ENCODE measurements at regions not wholly inside any gene's neighbourhood (a gene's known extent, or its start where the extent isn't known, plus 50 kb on each side); places are given as distances from the start of the nearest gene placed in this dataset.

DNA sequence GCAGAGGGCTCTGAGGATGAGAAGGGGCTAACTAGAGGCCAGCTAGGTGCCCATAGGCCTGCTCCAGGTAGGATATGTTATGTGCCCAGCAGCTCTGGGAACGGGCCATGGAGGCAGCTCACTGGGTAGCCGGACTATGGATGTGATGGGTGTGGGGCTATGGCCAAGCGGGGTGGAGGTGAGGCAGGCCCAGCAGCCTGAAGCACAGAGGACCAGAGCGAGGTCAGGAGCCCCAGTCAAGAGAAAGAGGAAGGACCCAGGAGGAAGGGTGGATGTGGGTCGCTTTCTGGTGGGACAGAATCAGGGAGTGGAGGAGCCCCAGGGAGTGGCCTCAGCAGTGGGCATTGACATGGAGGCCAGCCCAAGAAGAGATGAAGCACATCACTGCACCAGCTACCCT, 117.9 kb upstream of the MLN start:
- DNase-seq: no peak

DNA sequence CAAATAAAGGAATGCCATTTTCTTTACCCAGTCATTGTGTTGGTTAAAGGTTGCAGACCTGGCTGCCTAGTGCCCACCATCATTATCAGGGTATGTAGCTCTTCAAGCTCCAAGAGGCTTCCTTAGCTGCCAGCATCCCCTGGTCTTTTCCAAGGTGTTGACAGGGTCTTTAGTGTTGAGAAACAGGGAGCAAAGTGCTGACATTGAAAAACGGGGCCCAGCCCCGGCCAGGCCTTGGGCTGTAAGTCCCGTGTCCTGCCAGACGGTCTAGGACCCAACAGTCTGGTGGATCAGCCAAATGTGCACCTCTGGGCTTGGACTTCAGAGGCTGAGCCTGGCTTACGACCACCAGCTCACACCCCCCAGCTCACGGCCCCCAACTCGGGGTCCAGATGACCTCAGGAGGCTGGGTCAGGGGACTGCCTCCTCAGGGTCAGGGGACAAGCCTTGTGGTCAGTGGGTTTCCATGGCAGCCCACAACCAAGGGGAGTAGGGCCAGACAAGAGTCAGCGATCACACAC, 114.4 kb upstream of the MLN start:
- DNase-seq: no peak

DNA sequence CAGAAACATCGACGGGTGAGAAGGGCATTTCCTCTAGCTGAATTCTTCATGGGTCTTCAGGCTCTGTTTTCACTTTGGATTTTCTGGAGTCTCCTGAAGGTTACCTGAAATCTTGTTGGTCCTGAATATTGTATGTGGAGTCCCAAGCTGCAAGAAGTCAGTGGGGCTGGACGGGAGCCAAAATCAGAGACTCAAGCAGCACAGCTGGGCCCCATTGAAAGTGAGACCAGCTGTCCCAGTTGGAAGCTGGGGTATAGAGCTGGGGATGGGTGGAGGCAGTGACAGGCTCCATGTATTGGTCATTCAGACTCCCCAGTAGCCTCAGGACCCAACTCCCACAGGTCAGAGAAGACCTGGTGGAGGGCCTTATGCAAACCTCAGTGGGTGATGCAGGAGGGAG, 111.3 kb upstream of the MLN start:
- DNase-seq: no peak

DNA sequence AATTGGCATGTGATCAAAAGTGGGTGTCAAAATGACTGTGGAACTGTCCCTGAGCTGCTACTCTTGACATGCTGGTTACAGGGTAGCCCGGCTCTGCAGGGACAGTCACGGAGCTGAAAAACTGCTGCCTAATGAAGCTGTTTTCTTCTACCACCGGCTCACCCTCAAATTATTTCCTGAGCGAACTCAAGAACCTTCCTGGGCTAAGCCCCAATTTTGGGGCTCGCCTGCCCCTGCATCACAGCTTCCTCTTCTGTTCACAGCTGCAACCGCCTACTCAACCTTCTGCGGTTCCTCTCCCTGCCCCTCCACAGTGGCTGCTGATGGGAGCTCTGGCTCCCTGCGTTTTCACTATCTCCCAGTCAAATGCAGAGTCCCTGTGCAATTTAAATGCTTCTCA, 110.8 kb upstream of the MLN start:
- DNase-seq: no peak

DNA sequence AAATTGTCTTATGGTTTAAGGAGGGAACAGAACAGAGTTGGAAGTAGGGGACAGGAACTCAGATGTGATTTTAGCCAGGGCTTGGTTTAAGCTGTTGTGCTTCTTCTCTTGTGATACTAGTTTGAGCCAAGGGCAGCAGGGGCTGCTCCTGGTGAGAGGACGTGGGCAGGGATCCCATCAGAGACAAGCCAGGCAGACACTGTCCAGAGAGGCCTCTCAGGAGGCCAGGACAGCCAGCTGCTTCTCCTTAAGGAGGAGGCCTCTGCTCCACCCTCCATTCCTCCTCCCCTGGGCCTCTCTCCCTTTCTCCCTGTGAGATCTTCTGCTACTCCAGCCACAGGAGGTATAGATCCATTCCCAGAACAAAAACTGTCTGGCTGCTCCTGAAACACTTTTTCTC, 108.4 kb upstream of the MLN start:
- DNase-seq: no peak

DNA sequence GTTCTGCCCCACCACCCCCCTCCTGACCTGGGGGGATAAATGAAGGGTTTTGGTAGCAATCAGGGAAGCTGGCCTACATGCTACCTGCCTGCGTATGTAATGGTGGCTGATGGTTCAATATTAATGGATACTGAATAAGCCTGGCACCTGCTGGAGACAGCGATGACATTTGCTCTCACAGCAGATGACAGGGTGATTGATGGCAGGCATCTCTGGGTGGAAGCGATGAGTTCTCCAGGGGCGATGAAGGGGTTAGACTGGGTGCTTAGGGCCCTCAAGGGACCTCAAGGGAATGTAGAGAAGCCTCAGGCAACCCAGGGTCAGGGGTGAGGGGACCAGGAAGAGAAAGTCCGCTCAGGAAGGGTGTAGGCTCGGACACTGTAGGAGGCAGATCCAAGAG, 107.7 kb upstream of the MLN start:
- DNase-seq: no peak

DNA sequence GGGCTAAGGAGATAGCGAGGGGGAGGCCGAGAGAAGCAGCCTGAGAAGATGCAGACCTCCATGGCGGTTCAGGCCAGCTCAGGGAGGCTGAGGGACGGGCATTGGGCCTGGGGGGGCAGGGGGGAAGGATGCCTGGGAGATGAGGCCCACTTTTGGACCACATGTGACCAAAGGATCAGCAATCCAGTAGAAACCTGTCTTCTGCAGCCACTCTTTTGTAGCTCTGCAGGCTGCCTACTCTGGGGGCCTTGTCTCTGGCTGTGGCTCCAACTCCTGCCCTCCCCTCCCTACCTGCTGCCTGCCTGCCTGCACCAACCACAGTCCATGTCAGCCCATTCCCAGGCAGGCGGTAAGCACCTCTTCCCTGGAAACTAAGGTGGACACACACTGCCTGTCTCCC, 106.8 kb upstream of the MLN start:
- DNase-seq: no peak

DNA sequence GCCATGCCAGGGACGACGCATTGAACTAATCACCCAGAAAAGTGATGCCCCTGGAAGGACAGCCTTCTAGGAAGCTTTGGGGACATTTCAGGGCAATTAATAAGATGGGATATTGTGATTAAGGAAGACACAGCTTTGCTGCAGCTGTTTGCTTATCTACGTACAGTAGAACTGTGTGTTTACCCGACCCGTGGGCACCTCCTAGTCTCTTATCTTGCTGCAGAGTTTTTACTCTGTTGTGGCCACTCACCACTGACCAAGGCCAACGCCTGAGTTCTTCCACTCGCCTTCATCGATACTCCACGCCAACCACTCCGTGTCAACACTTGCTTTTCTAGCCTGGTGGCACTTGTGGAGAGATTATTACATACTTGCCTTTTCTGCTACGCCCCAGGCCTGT, 105.9 kb upstream of the MLN start:
- no peak for DNase-seq

DNA sequence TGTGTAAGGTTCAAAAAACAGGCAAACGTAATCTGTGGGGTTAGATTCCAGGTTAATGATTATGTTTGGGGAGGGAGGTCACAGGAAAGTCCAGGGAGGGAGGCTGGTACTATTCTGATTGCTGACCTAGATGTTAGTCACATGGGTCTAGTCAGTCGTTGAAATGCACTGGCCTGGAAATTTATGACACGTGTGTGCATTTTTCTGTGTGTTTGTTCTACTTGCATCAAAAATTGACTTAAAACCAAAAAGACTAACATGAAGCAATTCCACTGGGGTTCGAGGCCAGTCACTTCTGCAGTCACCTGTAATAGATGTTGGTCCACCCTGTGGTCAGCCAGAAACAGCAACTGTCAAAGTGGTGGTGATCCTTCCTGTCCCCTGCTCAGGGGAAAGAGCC, 104.2 kb upstream of the MLN start:
- DNase-seq: no peak

DNA sequence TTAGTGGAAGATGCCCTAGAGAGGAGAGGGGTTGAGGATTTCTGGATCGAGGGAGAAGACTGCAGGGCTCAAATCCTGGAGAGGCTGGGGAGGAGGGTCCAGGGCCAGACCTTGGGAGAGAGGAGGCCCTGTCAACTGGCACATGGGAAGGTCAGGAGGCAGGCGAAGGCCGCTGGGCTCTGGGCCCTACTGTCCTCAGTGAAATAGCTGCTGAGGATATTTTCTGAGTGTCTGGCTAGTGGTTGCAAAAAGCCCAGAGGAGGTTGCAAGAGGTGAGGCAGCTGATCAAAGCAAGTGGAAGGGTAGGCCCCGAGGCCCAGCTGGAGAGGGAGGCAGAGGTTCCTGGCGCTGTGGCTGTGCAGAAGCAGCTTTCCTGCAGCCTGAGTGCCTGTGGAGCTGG, 103.4 kb upstream of the MLN start:
- DNase-seq: no peak

DNA sequence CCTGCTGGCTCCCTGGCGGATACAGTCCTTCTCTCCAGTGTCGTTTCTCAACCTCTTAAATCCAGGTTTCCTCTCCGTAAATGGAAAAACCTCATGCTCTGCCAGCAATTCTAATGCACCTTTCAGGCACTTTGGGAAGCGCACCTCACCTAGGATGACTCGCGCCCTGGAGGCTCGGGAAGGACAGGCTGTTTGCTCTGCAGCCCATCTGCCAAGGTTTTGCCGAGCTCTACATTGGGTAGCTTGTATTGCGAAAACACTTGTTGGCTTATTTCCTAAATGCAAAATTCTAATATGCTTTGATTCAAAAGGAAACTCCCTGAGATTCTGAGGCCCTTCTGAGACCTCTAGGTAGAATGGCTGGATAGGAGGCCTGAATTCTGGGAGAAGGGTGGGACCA, 102.6 kb upstream of the MLN start:
- no peak for DNase-seq

DNA sequence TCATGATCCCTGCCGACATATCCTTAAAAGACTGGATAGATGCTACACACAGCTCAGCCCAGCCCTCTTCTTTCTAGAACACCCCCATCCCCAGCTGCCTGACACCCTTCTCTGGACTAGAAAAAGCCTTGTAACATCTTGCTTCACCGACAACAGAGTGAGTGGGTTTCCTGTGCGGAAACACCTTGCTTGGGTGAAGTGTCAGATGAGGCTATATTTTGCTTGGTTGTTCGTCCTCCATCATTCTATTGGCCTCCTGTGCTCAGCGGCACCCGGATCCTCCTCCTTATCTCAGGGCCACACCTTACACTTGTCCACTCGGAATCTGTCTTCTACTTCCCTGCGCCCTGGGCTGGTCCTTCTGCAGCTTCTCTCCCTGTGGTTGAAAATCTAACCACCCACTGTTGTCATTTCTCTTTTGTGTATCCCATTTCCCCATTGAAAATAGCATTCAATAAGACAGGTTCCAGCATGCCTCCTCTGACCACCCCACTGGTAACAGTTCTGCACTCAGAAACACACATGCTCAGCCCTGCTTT, 101.3 kb upstream of the MLN start:
- DNase-seq: no peak

DNA sequence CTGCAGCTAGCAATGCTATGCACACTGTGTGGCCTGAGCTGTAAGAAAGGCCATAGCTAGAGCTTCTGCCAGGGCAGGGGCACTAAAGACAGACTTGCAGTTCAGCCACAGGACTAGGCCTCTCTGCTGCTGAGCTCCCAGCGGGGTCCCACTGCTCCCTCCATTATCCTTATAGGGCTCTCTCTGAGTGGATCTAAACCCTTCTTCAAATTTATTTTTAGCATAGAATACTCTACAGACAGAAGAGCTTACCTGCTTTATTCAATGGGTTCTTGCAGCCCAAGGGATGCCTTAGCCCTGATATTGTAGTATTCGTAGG, 100.9 kb upstream of the MLN start:
- no peak for DNase-seq

DNA sequence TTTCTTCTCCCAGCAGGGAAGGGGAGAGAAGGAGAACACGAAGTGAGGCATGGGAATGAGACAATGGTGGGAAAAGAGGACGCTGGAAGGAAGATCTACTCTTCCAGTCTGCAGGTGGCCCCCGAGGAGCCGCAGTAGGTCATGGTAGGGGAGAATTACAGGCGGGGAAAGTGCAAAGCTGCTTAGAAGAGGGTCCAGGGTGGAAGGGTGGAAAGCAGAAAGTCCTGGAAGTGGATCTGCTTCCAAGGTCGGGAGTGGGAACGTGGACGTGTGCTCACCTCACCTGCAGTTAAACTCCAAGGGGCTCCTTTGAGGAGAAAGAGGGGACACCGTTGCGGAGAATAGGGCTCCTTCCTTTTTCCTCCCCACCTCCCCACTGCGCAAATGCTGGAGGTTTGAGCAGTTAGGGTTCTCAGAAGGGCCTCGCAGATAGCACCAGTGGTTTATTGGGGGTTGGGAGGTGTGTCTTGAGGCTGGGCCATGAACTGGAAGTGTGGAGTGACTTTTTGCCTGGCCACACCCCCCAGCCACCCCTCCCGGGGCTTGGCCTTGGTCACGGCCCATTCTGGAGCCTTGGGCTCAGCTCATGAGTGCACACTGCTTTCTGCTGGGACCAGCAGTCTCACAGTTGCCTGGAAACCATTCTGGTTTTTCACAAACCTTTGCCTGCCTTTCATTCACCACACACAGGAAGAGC, 100.4 kb upstream of the MLN start:
- no peak for DNase-seq

DNA sequence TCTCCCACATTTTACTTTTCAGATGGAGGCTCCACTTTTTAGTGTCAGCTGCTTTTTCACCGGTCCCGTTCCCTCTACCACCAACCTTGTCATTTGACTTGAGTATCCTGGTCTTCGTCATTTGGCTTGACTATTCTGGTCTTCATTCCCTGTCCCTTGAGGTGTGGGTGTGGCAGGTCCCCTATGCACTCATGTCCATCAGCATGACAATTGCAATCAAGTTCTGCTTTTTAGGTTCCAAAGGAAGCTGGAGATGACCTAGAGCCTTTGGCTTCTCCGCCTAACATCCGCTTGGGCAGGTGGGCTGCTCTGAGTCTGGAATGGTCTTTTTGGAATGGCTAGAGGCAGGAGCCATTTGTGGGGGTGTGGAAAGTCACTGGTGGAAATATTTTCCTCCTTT, 99.8 kb upstream of the MLN start:
- no peak for DNase-seq

DNA sequence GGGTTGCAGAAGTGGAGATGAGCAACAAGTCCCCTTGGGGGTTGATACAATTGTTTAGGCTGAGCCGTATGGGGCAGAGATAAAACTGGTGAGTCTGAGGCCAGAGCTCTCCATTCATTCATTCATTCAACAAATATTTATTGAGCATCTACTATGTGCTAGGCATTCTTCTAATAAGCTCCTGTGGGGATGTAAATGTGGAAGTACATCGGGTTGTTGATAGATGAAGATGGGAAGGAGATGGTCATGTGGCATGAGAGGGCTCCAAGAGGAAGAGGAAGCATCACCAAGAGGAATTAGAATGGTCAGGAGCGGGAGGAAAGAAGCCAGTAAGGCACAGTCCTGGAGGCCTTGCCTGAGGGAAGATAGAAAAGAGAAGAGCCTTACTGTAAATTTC, 98.7 kb upstream of the MLN start:
- no peak for DNase-seq

DNA sequence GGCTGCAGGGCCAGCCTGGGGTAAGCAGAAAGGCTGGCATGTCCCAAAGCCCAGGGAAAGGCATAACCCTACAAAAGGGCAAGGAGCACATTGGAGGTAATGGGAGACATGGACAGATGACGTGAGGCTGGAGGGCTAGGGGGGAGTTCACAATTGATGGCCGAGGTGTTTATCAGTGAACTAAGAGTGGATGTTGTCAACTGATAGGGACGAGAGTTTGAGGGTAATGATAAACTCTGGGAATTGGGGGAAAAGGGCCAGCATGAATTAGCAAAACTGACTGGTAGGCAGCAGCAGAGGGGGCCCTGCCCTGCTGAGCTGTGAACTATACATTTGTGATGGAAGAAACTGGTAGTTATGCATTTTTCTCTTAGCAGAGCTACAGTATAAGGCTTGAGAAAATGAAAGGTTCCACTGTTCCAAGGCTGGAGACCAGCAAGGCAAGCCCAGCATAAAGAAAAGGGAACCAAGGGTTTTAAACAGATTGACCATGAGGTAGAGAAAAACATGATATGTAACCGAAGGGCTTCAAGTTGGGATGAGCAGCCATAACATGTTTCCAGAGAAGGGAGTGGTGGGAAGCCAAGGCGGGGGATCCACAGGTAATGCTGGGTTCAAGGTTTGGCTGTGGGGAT, 98.1 kb upstream of the MLN start:
- no peak for DNase-seq

DNA sequence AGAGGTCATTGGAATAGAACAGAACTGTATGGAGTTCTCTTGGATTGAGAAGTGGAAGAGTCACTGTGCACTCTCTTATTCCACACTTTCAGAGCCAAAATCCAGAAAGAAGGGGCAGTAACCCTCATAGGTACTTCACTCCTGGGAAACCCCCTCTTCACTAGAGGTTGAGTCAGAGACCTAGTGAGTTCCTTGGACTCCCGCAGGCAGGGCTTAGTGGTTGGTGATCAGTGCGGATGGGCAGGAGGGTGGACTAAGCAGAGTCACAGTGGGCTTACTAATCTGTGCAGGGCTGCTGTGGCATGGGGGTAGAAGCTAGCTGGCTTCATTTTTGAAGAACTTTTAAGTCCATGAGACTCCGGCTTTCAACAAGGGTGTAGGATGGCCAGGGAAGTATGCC, 95.0 kb upstream of the MLN start:
- DNase-seq: no peak

DNA sequence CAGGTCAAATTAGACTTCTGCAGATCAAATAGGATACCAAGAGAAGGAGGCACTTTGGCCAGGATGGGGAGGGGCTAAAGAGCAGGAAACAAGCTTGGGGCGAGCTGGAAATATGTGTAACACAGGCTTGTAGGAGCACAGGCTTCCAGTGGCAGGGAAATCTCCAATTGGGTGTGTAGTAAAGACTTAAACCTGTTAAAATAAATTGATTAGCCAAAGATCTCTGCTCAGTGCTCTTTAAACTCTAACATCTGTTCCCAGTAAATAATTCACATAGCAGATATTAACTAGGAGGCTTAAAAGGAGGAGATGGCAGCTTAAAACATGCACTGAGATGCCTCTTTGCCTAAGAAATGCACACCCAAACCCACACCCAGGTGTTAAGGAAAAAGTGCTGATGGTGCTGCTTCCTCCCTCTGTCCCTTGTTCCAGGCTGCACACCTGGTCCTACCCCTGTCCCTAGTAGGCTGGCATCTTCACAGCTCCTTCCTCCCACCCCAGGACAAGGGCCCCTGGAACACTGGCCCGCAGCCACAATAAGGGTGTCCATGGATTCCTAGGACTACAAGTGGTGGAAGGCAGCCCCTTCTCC, 93.5 kb upstream of the MLN start:
- DNase-seq: no peak

DNA sequence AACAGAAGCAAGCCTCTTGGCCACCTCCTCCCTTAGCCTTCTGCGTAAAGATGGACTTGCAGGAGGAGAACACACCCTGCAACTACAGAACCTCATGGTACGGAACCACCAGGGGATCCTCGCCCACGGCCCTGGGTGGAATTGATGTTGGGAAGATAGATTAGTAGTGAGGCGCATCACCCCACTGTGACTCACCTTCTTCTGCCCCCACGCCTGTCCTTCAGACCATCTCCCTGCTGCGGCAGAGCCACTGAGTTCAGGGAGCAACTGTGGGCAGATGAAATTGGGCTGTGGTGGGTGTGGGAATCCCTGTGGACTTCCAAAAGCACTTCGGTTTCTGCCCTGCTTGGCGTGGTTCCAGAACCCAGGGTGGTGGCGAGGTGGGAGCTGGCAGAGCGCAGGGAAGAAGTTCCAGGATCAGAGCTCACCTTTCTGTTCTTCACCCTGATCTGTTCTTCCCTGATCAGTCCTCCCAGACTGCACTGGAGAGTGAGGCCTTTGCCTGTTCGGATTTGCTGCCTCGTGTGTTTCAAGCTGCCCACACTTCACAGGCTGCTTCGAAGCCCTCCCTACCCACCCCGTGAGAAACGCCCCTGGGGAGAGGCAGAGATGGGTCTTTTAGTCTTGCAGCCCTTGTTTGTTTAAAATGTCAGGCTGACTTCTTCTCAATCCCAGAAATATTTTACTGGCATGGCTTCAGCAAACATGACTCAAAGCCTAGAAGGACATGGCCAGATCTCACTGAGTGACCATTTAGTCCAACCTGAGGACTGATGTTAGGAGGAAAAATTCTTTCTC, 92.8 kb upstream of the MLN start:
- DNase-seq: no peak

DNA sequence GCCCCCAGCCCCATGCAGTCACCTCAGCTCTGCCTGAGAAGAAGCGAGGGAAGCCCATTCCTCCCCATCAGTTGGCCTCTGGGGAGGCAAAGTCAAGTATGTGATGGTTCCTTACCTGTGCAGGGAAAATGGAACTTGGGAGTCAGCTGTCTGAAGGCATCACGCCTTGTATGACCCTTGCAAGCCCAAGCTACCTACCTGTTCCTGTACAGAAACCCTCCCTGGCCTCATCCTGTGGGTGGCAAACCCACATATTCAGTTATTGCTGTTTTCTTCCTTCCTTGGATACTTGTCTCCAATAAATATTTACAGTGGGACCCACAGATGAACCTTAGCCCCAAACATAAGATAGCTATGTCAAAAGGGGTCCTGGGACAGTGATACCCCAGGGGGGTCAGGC, 92.2 kb upstream of the MLN start:
- no peak for DNase-seq

DNA sequence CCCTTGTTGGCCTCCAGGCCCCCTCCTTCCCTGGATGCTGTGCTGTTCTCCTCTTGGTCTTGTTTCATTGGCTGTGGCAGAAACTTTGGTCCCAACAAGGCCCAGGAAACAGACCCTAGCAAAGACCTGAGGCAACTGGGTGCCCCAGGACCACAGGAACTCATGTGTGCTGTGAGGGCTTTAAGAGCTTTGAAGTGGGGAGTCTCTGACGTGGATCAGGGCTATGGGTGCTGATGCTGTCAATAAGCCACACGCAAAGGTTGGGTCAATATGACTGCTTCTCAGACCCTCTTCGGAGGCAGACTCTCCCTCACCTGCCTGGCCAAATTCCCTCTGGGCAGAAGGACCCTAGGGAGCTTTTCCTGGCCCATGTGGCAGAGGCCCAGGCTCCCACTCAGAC, 91.5 kb upstream of the MLN start:
- DNase-seq: no peak

DNA sequence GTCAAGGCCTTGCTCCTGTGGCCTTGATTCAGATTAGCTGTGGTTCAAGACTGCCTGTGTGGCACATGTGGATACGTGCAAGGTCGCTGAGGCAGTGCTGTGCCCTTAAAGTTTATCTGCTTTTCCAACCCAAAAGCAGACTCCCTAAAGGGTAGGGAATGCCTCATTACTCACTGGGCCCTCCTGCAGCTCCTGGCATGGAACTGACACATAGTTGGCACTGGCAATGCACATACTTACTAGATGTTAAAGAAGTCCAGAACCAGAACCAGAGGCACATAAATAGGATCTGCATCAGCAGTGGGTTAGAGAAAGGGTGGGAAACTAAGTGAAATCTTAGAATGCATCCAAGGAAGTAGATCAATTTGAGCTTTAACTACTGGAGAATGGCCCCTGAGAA, 90.6 kb upstream of the MLN start:
- DNase-seq: no peak
